Kidney epithelial cell (primary cell): ENCODE measurements at regions not wholly inside any gene's neighbourhood (a gene's known extent, or its start where the extent isn't known, plus 50 kb on each side); places are given as distances from the start of the nearest gene placed in this dataset.
"Not testable (repeated sequence)": the region's sequence is repeated elsewhere in the genome, so short reads cannot be mapped to it uniquely, and the experiment has no call there.

Experiments
- DNase-seq: peaks from one replicate; pipeline ENCODE4 v3.0.0-alpha.2; 2010; ENCODE audit warnings: low read depth
- H3K27me3 ChIP-seq: 2 replicates; pipeline ENCODE4 v1.6.0; 2011; ENCODE audit warnings: low read length; ENCODE audit not compliant: control insufficient read depth, insufficient read depth
- H3K36me3 ChIP-seq: 2 replicates; pipeline ENCODE4 v1.5.1; 2011; ENCODE audit warnings: low read length; ENCODE audit not compliant: control insufficient read depth, insufficient read depth
- H3K4me3 ChIP-seq: 2 replicates; pipeline ENCODE4 v1.5.1; 2011; ENCODE audit warnings: low read depth, mild to moderate bottlenecking, control low read depth, low read length
- TF ChIP-seq, protein P1 (sequence below): IDR thresholded peaks from 2 replicates; pipeline ENCODE4 v1.5.1; 2011; ENCODE audit warnings: mild to moderate bottlenecking, moderate library complexity, low read length, control low read depth, inconsistent platforms; ENCODE audit not compliant: insufficient read depth, poor library complexity, severe bottlenecking

DNA sequence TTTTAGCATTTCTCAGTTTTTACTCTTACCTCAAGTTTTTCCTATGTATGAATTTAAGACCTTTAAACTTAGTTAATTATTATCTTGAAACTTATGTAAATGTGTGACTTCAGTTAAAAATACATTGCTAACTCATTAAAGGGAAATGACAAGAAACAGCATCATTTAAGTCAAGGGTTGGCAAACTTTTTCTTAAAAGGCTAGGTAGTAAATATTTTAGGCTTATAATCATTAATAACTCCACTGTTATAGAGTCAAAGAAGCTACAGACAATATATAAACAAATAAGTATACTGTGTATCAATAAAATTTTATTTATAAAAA is 259.7 kb upstream of the RBMS1 start:
- TF ChIP-seq, protein P1, sequence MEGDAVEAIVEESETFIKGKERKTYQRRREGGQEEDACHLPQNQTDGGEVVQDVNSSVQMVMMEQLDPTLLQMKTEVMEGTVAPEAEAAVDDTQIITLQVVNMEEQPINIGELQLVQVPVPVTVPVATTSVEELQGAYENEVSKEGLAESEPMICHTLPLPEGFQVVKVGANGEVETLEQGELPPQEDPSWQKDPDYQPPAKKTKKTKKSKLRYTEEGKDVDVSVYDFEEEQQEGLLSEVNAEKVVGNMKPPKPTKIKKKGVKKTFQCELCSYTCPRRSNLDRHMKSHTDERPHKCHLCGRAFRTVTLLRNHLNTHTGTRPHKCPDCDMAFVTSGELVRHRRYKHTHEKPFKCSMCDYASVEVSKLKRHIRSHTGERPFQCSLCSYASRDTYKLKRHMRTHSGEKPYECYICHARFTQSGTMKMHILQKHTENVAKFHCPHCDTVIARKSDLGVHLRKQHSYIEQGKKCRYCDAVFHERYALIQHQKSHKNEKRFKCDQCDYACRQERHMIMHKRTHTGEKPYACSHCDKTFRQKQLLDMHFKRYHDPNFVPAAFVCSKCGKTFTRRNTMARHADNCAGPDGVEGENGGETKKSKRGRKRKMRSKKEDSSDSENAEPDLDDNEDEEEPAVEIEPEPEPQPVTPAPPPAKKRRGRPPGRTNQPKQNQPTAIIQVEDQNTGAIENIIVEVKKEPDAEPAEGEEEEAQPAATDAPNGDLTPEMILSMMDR = no peak
- Histone ChIP-seq H3K36me3 (no peaks in the 10 kb centered on the region), H3K4me3 (no peak overlapping the region), H3K27me3 (no peaks in the 10 kb centered on the region)
- no peak for DNase-seq

DNA sequence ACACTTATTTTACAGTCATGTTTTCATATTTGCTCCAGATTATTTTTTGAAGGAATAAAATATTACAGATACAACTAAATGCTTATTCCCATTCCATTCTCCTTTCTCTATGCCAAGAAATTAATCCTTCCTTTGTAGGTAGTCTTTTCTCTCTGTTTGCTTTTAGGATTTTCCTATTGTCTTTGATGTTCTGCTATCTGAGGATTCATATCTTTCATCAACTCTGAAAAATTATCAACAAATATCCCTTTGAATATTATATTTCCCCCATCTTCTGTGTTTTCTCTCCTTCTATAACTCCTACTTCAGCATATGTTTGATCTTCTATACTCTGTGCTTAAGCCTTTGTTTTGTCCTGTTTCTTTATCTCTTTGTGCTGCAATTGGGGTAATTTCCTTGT is 260.4 kb upstream of the RBMS1 start:
- H3K36me3 ChIP-seq = no peaks in the 10 kb centered on the region
- TF ChIP-seq, protein P1 = no peak
- DNase-seq = no peak

DNA sequence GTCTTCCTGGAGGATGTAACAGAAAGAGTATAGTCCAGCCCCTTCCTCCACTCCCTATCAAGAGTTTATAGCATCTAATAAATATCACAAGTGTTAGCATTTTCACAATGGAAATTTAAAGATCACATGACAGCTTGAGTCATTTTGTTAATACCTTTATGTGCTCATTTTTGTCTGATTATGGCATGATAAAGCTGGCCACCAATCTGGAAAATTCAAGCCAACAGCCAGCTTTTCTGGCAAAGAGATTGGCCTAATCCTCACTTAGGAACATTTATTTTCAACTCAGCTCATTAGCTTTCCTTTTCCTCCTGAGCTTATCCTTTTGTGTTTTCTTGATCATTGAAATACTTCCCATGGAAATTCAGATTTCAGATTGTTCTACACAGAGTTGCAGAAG is 262.9 kb upstream of the RBMS1 start:
- no peak for DNase-seq
- no peak overlapping the region for H3K4me3 ChIP-seq
- H3K27me3 ChIP-seq = no peaks in the 10 kb centered on the region
- TF ChIP-seq, protein P1 = no peak
- no peaks in the 10 kb centered on the region for H3K36me3 ChIP-seq

More for the DNA sequence above, 260.4 kb upstream of the RBMS1 start:
- Histone ChIP-seq H3K27me3 (no peaks in the 10 kb centered on the region), H3K4me3 (no peak overlapping the region)

DNA sequence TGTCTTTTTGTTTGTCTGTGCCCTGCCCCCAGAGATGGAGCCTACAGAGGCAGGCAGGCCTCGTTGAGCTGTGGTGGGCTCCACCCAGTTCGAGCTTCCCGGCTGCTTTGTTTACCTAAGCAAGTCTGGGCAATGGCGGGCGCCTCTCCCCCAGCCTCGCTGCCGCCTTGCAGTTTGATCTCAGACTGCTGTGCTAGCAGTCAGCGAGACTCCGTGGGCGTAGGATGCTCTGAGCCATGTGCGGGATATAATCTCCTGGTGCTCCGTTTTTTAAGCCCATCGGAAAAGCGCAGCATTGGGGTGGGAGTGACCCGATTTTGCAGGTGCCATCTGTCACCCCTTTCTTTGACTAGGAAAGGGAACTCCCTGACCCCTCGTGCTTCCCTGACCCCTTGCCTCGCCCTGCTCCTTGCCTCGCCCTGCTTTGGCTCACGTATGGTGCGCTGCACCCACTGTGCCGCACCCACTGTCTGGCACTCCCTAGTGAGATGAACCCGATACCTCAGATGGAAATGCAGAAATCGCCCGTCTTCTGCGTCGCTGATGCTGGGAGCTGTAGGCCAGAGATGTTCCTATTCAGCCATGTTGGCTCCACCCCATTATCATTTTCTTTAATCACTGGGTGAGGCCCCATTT is 269.0 kb upstream of the RBMS1 start:
- not testable (repeated sequence) for H3K27me3 ChIP-seq, DNase-seq, H3K4me3 ChIP-seq, H3K36me3 ChIP-seq

DNA sequence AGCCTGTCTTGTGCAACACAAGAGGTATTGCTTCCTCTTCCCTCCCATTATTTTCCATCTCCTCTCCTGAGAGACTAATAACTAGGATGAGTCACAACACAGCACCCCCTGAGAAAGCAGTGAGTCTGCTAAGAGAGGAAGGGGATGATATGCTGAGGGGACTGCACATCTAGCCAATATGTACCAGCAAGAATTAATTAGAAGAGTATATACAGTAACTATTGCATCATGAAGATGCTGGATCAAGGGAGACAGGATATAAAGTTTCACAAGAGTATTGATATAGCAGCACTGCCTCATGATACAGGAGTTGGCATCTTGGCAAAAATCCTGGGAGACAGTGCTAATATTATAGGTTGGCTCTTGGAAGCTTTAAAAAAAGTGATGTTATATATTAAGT is 289.9 kb upstream of the RBMS1 start:
- TF ChIP-seq, protein P1 = no peak
- Histone ChIP-seq H3K36me3 (no peaks in the 10 kb centered on the region), H3K4me3 (no peak overlapping the region), H3K27me3 (no peaks in the 10 kb centered on the region)
- no peak for DNase-seq

DNA sequence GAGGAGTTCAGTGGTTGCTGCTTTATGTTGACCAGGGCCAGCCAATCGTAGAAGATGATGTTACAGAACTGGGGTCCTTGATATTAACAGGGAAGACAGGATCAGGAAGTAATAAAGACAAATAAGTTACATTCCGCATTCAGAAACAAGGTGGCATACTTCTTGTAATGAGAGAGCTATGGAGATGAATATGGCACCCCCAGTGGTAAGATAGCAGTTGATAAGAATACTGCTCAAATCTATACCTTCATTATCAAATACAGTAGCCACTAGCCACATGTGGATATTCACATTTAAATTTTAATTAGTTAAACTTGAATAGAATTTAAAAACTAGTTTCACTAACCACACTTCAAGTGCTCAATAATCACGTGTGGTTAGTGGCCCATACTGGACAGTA is 290.4 kb upstream of the RBMS1 start:
- Histone ChIP-seq H3K27me3 (no peaks in the 10 kb centered on the region), H3K36me3 (no peaks in the 10 kb centered on the region), H3K4me3 (no peak overlapping the region)
- TF ChIP-seq, protein P1 = no peak
- no peak for DNase-seq
